ENCODE measurements at regions not wholly inside any gene's neighbourhood (a gene's known extent, or its start where the extent isn't known, plus 50 kb on each side); places are given as distances from the start of the nearest gene placed in this dataset.

DNA sequence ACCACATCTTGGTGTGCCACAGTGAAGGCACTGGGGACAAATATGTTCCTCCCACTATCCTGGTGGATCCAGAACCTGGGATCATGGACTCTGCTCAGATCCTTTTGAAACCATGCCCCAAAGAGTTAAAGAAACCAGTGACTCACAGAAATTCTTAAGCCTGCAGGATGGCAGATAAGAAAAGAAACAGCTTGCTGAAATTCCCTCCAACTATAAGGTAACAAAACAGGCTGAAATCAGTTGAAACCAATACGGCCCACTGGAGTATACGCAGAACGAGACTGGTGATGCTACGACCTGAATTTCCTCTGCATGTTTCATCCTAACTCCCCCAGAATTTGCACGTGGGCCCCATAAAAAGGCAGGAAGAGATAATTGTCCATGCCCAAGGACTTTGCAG lies 209.6 kb downstream of the TJP1 start:
- no peak for TF ChIP-seq POLR2AphosphoS5 (IDR thresholded peaks at IDR 0.05)
- TF ChIP-seq, protein P1, sequence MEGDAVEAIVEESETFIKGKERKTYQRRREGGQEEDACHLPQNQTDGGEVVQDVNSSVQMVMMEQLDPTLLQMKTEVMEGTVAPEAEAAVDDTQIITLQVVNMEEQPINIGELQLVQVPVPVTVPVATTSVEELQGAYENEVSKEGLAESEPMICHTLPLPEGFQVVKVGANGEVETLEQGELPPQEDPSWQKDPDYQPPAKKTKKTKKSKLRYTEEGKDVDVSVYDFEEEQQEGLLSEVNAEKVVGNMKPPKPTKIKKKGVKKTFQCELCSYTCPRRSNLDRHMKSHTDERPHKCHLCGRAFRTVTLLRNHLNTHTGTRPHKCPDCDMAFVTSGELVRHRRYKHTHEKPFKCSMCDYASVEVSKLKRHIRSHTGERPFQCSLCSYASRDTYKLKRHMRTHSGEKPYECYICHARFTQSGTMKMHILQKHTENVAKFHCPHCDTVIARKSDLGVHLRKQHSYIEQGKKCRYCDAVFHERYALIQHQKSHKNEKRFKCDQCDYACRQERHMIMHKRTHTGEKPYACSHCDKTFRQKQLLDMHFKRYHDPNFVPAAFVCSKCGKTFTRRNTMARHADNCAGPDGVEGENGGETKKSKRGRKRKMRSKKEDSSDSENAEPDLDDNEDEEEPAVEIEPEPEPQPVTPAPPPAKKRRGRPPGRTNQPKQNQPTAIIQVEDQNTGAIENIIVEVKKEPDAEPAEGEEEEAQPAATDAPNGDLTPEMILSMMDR (IDR thresholded peaks at IDR 0.05): no peak

Measured in sigmoid colon (tissue), 4 donors.